ENCODE measurements at regions not wholly inside any gene's neighbourhood (a gene's known extent, or its start where the extent isn't known, plus 50 kb on each side); places are given as distances from the start of the nearest gene placed in this dataset.

- Histone ChIP-seq H3K36me3 (ENCODE audit: control insufficient read depth, insufficient read depth, low read length) (no peaks in the 10 kb centered on the region), H3K4ac (ENCODE audit: low read depth, low read length) (no peak overlapping the region), H3K4me3 (ENCODE audit: insufficient read depth, low read depth, low read length) (no peak overlapping the region), H3K56ac (ENCODE audit: extremely low read depth, insufficient read depth, low read length) (no peak overlapping the region), H3K27me3 (ENCODE audit: control insufficient read depth, insufficient read depth, low read length) (no peaks in the 10 kb centered on the region), H3K9me1 (ENCODE audit: insufficient read depth, low read length) (no peaks in the 10 kb centered on the region), H3K23ac (ENCODE audit: low read depth, low read length) (no peak overlapping the region), H2BK20ac (ENCODE audit: low read depth, low read length) (no peak overlapping the region), H4K5ac (ENCODE audit: low read depth, low read length) (no peak overlapping the region), H2BK120ac (ENCODE audit: low read depth, low read length) (no peak overlapping the region), H3K4me2 (ENCODE audit: low read depth, low read length) (no peak overlapping the region), H2BK5ac (ENCODE audit: low read depth, low read length, poor library complexity, severe bottlenecking) (no peak overlapping the region), H3K79me1 (ENCODE audit: low read depth in 1 of 2, low read length in 2 of 2) (no peaks in the 10 kb centered on the region), H4K91ac (ENCODE audit: insufficient read depth, low read depth, low read length) (no peak overlapping the region), H4K20me1 (ENCODE audit: insufficient read depth, low read length) (no peaks in the 10 kb centered on the region), H2AK5ac (ENCODE audit: low read depth, low read length) (no peak overlapping the region), H3K14ac (replicated peaks; ENCODE audit: low read depth, low read length) (no peak overlapping the region), H3K9me3 (ENCODE audit: control insufficient read depth, insufficient read depth, low read length) (no peaks in the 10 kb centered on the region), H3K27ac (ENCODE audit: insufficient read depth, low read length) (no peak overlapping the region), H3K4me1 (ENCODE audit: control insufficient read depth, insufficient read depth, low read length) (no peaks in the 10 kb centered on the region), H3K9ac (ENCODE audit: low read depth, low read length) (no peak overlapping the region), H3K18ac (ENCODE audit: low read depth, low read length) (no peak overlapping the region), H4K8ac (ENCODE audit: low read depth in 2 of 2, low read length in 2 of 2) (no peak overlapping the region), H2AFZ (replicated peaks; ENCODE audit: low read length, poor library complexity) (no peak overlapping the region), H2BK15ac (ENCODE audit: low read depth, low read length) (no peak overlapping the region), H2AK9ac (replicated peaks; ENCODE audit: low read depth, low read length, poor library complexity) (no peak overlapping the region)
- WGBS, 2 experiments (ENCODE audit: extremely low coverage in 2 of 2, insufficient read length in 1 of 2): no CpG with 5 or more reads among the region's 6 CpGs
- intact Hi-C loops (cut with micrococcal nuclease): no loop called here
- ChIA-PET POLR2A (ENCODE audit: unreplicated experiment) (no interaction called here), CTCF (no interaction called here)
- no TSS peak for BruUV-seq (replicated peaks)
- in situ Hi-C loops (cut with MboI; ENCODE audit: low sequenced_read_pairs): no loop called here
- DNase-seq (no peak), ATAC-seq (ENCODE audit: low read depth) (no peak)
- TF ChIP-seq SMC3 (IDR thresholded peaks at IDR 0.05; ENCODE audit: low read depth, low read length) (no peak), CTCF (conservative IDR thresholded peaks at IDR 0.05; ENCODE audit: low read depth, low read length) (no peak), MAZ (IDR thresholded peaks at IDR 0.05; ENCODE audit: borderline replicate concordance, low read depth, low read length) (no peak), MAFK (IDR thresholded peaks at IDR 0.05; ENCODE audit: low read depth, low read length) (no peak), POLR2A (IDR thresholded peaks at IDR 0.05; ENCODE audit: low read depth, low read length) (no peak), CHD1 (IDR thresholded peaks at IDR 0.05; ENCODE audit: low read depth, low read length) (no peak), MXI1 (IDR thresholded peaks at IDR 0.05; ENCODE audit: borderline replicate concordance, low read depth, low read length) (no peak), FOS (IDR thresholded peaks at IDR 0.05; ENCODE audit: low read depth, low read length) (no peak), CEBPB (IDR thresholded peaks at IDR 0.05; ENCODE audit: low read depth, low read length) (no peak), RCOR1 (IDR thresholded peaks at IDR 0.05; ENCODE audit: insufficient replicate concordance, low read length) (no peak), USF2 (IDR thresholded peaks at IDR 0.05; ENCODE audit: low read depth, low read length) (no peak), BHLHE40 (IDR thresholded peaks at IDR 0.05; ENCODE audit: low read depth, low read length) (no peak), RFX5 (IDR thresholded peaks at IDR 0.05; ENCODE audit: low read depth, low read length) (no peak), RAD21 (IDR thresholded peaks at IDR 0.05; ENCODE audit: low read length) (no peak), ELK1 (IDR thresholded peaks at IDR 0.05; ENCODE audit: borderline replicate concordance, low read depth, low read length) (no peak), NFE2L2 (IDR thresholded peaks at IDR 0.05; ENCODE audit: low read depth, low read length) (no peak)
- dilution Hi-C loops (cut with HindIII; ENCODE audit: low sequenced_read_pairs, unreplicated experiment): no loop called here
Observed at GRCh38 chr4:169826634-169827187, 69.0 kb upstream of the HPF1 start.

Data from IMR-90 (cell line).